Mesenchymal stem cell (in vitro differentiated cells and primary cell): ENCODE measurements at regions not wholly inside any gene's neighbourhood (a gene's known extent, or its start where the extent isn't known, plus 50 kb on each side); places are given as distances from the start of the nearest gene placed in this dataset.

ENCODE experiments used
- DNase-seq: peaks from one replicate; pipeline ENCODE4 v3.0.0-alpha.2; 2013
- H2AFZ ChIP-seq: one replicate; pipeline ENCODE4 v1.6.1; 2013; ENCODE audit warnings: low read depth, mild to moderate bottlenecking, control low read depth, inconsistent platforms, low read length, moderate library complexity
- H2AK5ac ChIP-seq: 2 replicates; pipeline ENCODE4 v1.6.1; 2013; ENCODE audit warnings: low read length, moderate library complexity, mild to moderate bottlenecking, inconsistent platforms; ENCODE audit not compliant: severe bottlenecking
- H2BK120ac ChIP-seq: one replicate; pipeline ENCODE4 v1.6.1; 2013; ENCODE audit warnings: low read depth, mild to moderate bottlenecking, inconsistent platforms, low read length, moderate library complexity
- H2BK12ac ChIP-seq, 2 experiments: one replicate each; pipeline ENCODE4 v1.6.1; 2013; ENCODE audit warnings: inconsistent platforms in 2 of 2, low read length in 2 of 2, mild to moderate bottlenecking in 2 of 2, moderate library complexity in 2 of 2, control low read depth in 1 of 2
- H2BK15ac ChIP-seq: one replicate; pipeline ENCODE4 v1.6.1; 2013; ENCODE audit warnings: mild to moderate bottlenecking, low read depth, inconsistent platforms; ENCODE audit not compliant: poor library complexity, severe bottlenecking
- H2BK5ac ChIP-seq: 2 replicates; pipeline ENCODE4 v1.6.1; 2013; ENCODE audit warnings: low read depth, mild to moderate bottlenecking, low read length, control low read depth, inconsistent platforms; ENCODE audit not compliant: poor library complexity, severe bottlenecking
- H3K14ac ChIP-seq, 2 experiments: one replicate each; pipeline ENCODE4 v1.6.1; 2013; ENCODE audit warnings: inconsistent platforms in 2 of 2, low read length in 2 of 2, control low read depth in 1 of 2, mild to moderate bottlenecking in 1 of 2, moderate library complexity in 1 of 2
- H3K18ac ChIP-seq, 2 experiments: one replicate each; pipeline ENCODE4 v1.6.1; 2013; ENCODE audit warnings: inconsistent platforms in 2 of 2, low read length in 2 of 2, control low read depth in 1 of 2, low read depth in 1 of 2, mild to moderate bottlenecking in 1 of 2
- H3K23ac ChIP-seq, 2 experiments: one replicate each; pipeline ENCODE4 v1.6.1; 2013; ENCODE audit warnings: inconsistent platforms in 2 of 2, low read length in 2 of 2, mild to moderate bottlenecking in 2 of 2, moderate library complexity in 2 of 2, control low read depth in 1 of 2
- H3K27ac ChIP-seq: 2 replicates; pipeline ENCODE4 v1.5.1; 2013; ENCODE audit warnings: mild to moderate bottlenecking, moderate library complexity, low read length, control low read depth, inconsistent platforms; ENCODE audit not compliant: poor library complexity, severe bottlenecking
- H3K27me3 ChIP-seq, 2 experiments: 2 replicates each; pipeline versions ENCODE4 v1.6.1 to v1.7.0; 2013; ENCODE audit warnings: low read length in 2 of 2, mild to moderate bottlenecking in 2 of 2, moderate library complexity in 2 of 2, control low read depth in 1 of 2, inconsistent platforms in 1 of 2; ENCODE audit not compliant: control insufficient read depth in 1 of 2, insufficient read depth in 1 of 2
- H3K36me3 ChIP-seq, 2 experiments: 2 replicates each; pipeline versions ENCODE4 v1.6.1 to v1.7.0; 2013; ENCODE audit warnings: low read length in 2 of 2, control low read depth in 1 of 2, inconsistent platforms in 1 of 2, low read depth in 1 of 2, mild to moderate bottlenecking in 1 of 2; ENCODE audit not compliant: insufficient read depth in 2 of 2, control insufficient read depth in 1 of 2
- H3K4ac ChIP-seq, 2 experiments: one replicate each; pipeline ENCODE4 v1.6.1; 2013; ENCODE audit warnings: inconsistent platforms in 2 of 2, low read length in 2 of 2, mild to moderate bottlenecking in 2 of 2, moderate library complexity in 2 of 2, control low read depth in 1 of 2, low read depth in 1 of 2
- H3K4me1 ChIP-seq: 2 replicates; pipeline ENCODE4 v1.6.1; 2013; ENCODE audit warnings: low read depth, low read length, control low read depth; ENCODE audit not compliant: control insufficient read depth, insufficient read depth
- H3K4me2 ChIP-seq: 2 replicates; pipeline ENCODE4 v1.6.1; 2013; ENCODE audit warnings: low read length, mild to moderate bottlenecking, inconsistent platforms; ENCODE audit not compliant: poor library complexity, severe bottlenecking
- H3K4me3 ChIP-seq, 2 experiments: 2 replicates each; pipeline versions ENCODE4 v1.5.1 to v1.7.0; 2013; ENCODE audit warnings: low read length in 2 of 2, mild to moderate bottlenecking in 2 of 2, control low read depth in 1 of 2, low read depth in 1 of 2; ENCODE audit not compliant: insufficient read depth in 1 of 2
- H3K79me1 ChIP-seq: replicated peaks from 2 replicates; pipeline ENCODE4 v1.6.1; 2013; ENCODE audit warnings: mild to moderate bottlenecking, control low read depth, low read length, inconsistent platforms; ENCODE audit not compliant: poor library complexity, severe bottlenecking
- H3K9ac ChIP-seq: 2 replicates; pipeline ENCODE4 v1.7.0; 2013; ENCODE audit warnings: mild to moderate bottlenecking, low read length, moderate library complexity
- H3K9me3 ChIP-seq: 2 replicates; pipeline ENCODE4 v1.7.0; 2013; ENCODE audit warnings: mild to moderate bottlenecking, low read length; ENCODE audit not compliant: control insufficient read depth
- H4K8ac ChIP-seq: one replicate; pipeline ENCODE4 v1.6.1; 2013; ENCODE audit warnings: inconsistent platforms, mild to moderate bottlenecking, low read length, moderate library complexity
- H4K91ac ChIP-seq: one replicate; pipeline ENCODE4 v1.6.1; 2013; ENCODE audit warnings: mild to moderate bottlenecking, low read length, inconsistent platforms
- WGBS: methylation state at CpG from one replicate; pipeline ENCODE4 v1.1.7; 2013; ENCODE audit warnings: mixed read lengths; 5-methylcytosine and 5-hydroxymethylcytosine counted together

DNA sequence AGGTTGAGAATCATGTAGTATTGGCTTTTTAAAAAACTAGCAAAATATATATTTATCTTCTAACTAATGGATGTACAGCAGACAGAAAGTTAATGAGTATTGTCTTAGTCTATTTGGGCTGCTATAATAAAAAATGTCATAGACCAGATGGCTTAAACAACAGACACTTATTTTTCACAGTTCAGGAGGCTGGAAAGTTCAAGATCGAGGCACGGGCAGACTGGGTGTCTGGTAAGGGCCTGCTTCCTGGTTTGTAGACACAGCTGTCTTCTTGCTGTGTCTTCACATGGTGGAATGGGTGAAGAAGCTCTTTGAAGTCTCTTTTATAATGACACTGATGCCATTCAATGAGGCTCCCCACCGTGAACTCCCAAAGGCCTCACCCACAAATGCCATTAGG lies 70.1 kb upstream of the KRR1 start:
- Histone ChIP-seq H3K23ac (no peak overlapping the region), H3K9ac (no peak overlapping the region), H3K4me2 (no peak overlapping the region), H3K36me3 (no peaks in the 10 kb centered on the region), H2AK5ac (no peak overlapping the region), H3K4ac (no peak overlapping the region), H4K8ac (no peak overlapping the region), H3K27me3 (no peaks in the 10 kb centered on the region), H2BK12ac (no peak overlapping the region), H2BK5ac (no peak overlapping the region), H3K4me1 (peaks cover 2% of the 10 kb centered on the region), H2BK15ac (no peak overlapping the region), H3K79me1 (no peaks in the 10 kb centered on the region), H3K18ac (no peak overlapping the region), H4K91ac (no peak overlapping the region), H2BK120ac (no peak overlapping the region), H2AFZ (no peak overlapping the region), H3K4me3 (no peak overlapping the region), H3K9me3 (no peaks in the 10 kb centered on the region), H3K14ac (no peak overlapping the region), H3K27ac (no peak overlapping the region)
- WGBS = 57% methylated on average over 2 of the region's 3 CpGs
- DNase-seq = no peak

DNA sequence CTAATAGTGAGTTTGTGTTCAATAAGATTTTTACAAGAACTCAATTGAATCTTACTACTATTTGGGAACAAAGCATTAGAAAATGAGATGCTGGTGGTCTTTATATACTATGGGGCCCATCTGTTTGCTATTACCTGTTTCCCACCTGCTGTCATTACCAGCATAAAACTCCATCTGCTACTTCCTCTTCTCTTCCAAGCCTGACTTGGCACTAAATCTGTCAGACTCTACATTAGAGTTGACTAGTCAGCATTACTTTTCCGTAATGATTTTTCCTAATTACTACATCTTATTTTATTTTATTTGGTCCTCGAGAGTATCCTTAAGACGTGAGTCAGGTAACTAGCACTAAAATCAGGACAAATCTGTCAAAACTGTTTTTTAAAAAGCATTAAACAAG lies 68.1 kb upstream of the KRR1 start:
- Histone ChIP-seq H2BK5ac (no peak overlapping the region), H3K9ac (no peak overlapping the region), H3K27me3 (no peaks in the 10 kb centered on the region), H3K4me1 (no peaks in the 10 kb centered on the region), H3K79me1 (no peaks in the 10 kb centered on the region), H3K4ac (no peak overlapping the region), H2AK5ac (no peak overlapping the region), H4K91ac (no peak overlapping the region), H3K4me2 (no peak overlapping the region), H3K14ac (no peak overlapping the region), H3K18ac (no peak overlapping the region), H3K27ac (no peak overlapping the region), H3K4me3 (no peak overlapping the region), H3K36me3 (no peaks in the 10 kb centered on the region), H3K9me3 (no peaks in the 10 kb centered on the region), H2BK15ac (no peak overlapping the region), H2BK12ac (no peak overlapping the region), H2AFZ (no peak overlapping the region), H4K8ac (no peak overlapping the region), H3K23ac (no peak overlapping the region), H2BK120ac (no peak overlapping the region)
- no peak for DNase-seq
- WGBS = 96% methylated on average over 2 of the region's 3 CpGs

DNA sequence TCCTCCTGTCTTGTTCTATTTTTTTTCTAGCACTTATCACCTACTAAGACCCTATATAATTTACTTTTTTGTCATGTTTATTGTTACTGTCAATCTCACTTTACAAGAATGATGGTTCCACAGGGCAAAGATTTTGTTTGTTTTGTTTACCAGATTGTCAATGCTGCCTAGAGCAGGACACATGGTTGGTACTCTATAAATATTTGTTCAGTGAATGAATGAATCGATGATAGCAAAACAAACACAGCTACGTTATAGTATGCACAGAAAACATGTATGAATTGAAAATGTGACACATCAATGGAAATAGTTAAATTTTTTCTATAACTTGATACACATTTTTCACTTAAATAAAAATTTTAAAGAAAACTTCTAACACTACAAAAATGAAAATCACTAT lies 67.1 kb upstream of the KRR1 start:
- H3K4ac ChIP-seq = no peak overlapping the region
- no peak overlapping the region for H2AFZ ChIP-seq
- H3K4me1 ChIP-seq = no peaks in the 10 kb centered on the region
- H3K27ac ChIP-seq = no peak overlapping the region
- H2BK15ac ChIP-seq = no peak overlapping the region
- H3K27me3 ChIP-seq = no peaks in the 10 kb centered on the region
- H3K4me2 ChIP-seq = no peak overlapping the region
- no peaks in the 10 kb centered on the region for H3K36me3 ChIP-seq
- no peaks in the 10 kb centered on the region for H3K9me3 ChIP-seq
- no peak overlapping the region for H2BK12ac ChIP-seq
- WGBS = no CpG with 5 or more reads among the region's 2 CpGs
- no peak overlapping the region for H3K9ac ChIP-seq
- no peak overlapping the region for H2BK5ac ChIP-seq
- H3K4me3 ChIP-seq = no peak overlapping the region
- H4K91ac ChIP-seq = no peak overlapping the region
- no peak overlapping the region for H3K14ac ChIP-seq
- H2BK120ac ChIP-seq = no peak overlapping the region
- H2AK5ac ChIP-seq = no peak overlapping the region
- no peak overlapping the region for H3K23ac ChIP-seq
- no peak overlapping the region for H3K18ac ChIP-seq
- no peaks in the 10 kb centered on the region for H3K79me1 ChIP-seq
- H4K8ac ChIP-seq = no peak overlapping the region
- no peak for DNase-seq

DNA sequence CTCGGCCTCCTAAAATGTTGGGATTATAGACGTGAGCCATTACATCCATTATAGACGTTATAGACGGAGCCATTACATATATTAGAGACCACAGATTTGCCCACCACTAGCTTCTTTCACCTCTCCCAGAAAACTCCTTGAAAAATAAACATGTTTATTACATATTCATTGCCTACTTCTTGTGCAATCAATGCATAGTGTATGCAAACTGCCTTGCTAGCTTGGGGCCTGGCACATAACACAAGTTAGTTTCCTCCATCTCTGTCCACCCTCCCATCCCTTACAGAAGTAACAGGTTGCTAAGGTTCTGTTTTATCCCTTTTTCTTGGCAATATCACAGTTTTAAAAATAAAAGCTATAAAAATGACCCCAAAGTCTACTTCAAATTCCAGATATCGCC lies 66.4 kb upstream of the KRR1 start:
- H3K4me3 ChIP-seq = no peak overlapping the region
- WGBS = 97% methylated on average over 5 of the region's 5 CpGs
- no peak overlapping the region for H2BK12ac ChIP-seq
- H4K8ac ChIP-seq = no peak overlapping the region
- no peaks in the 10 kb centered on the region for H3K27me3 ChIP-seq
- no peak overlapping the region for H2BK5ac ChIP-seq
- no peak for DNase-seq
- H2BK15ac ChIP-seq = no peak overlapping the region
- no peaks in the 10 kb centered on the region for H3K36me3 ChIP-seq
- no peak overlapping the region for H3K23ac ChIP-seq
- no peak overlapping the region for H3K18ac ChIP-seq
- H3K14ac ChIP-seq = no peak overlapping the region
- H4K91ac ChIP-seq = no peak overlapping the region
- no peak overlapping the region for H3K4ac ChIP-seq
- H2BK120ac ChIP-seq = no peak overlapping the region
- no peaks in the 10 kb centered on the region for H3K9me3 ChIP-seq
- H2AFZ ChIP-seq = no peak overlapping the region
- no peak overlapping the region for H3K9ac ChIP-seq
- no peaks in the 10 kb centered on the region for H3K79me1 ChIP-seq
- H2AK5ac ChIP-seq = no peak overlapping the region
- H3K4me1 ChIP-seq = no peaks in the 10 kb centered on the region
- no peak overlapping the region for H3K4me2 ChIP-seq
- H3K27ac ChIP-seq = no peak overlapping the region
